Liver (tissue), 3 donors: ENCODE measurements at regions not wholly inside any gene's neighbourhood (a gene's known extent, or its start where the extent isn't known, plus 50 kb on each side); places are given as distances from the start of the nearest gene placed in this dataset.

Experiments
- CTCF ChIP-seq: fragments of 150-350 bp; IDR thresholded peaks from 2 replicates; pipeline ENCODE4 v1.5.1; 2017; ENCODE audit warnings: improper control_type of control experiment, low read depth, low read length; ENCODE audit not compliant: missing input control
- EGR1 ChIP-seq, 2 donors: IDR thresholded peaks; 2 replicates each; pipeline ENCODE4 v1.6.1; 2016 to 2018; ENCODE audit warnings: antibody characterized with exemption in 2 of 2, low read depth in 2 of 2
- HNF4A ChIP-seq, 2 donors: conservative IDR thresholded peaks; 2 replicates each; pipeline ENCODE4 v1.6.1; 2016; ENCODE audit warnings: antibody characterized with exemption in 2 of 2, mild to moderate bottlenecking in 2 of 2
- JUND ChIP-seq, 2 donors: IDR thresholded peaks; 2 replicates each; pipeline ENCODE4 v1.6.1; 2016; ENCODE audit warnings: antibody characterized with exemption in 2 of 2
- NR2F2 ChIP-seq: IDR thresholded peaks from 2 replicates; pipeline ENCODE4 v1.6.1; 2016; ENCODE audit warnings: antibody characterized with exemption
- RAD21 ChIP-seq, 2 donors: IDR thresholded peaks; 2 replicates each; pipeline ENCODE4 v1.6.1; 2016; ENCODE audit warnings: antibody characterized with exemption in 2 of 2, mild to moderate bottlenecking in 2 of 2
- SP1 ChIP-seq: IDR thresholded peaks from 2 replicates; pipeline ENCODE4 v1.6.1; 2018; ENCODE audit warnings: antibody characterized with exemption, mild to moderate bottlenecking
- TAF1 ChIP-seq: conservative IDR thresholded peaks from 2 replicates; pipeline ENCODE4 v1.6.1; 2016; ENCODE audit warnings: antibody characterized with exemption, mild to moderate bottlenecking
- YY1 ChIP-seq: IDR thresholded peaks from 2 replicates; pipeline ENCODE4 v1.6.1; 2016; ENCODE audit warnings: antibody characterized with exemption, mild to moderate bottlenecking
- TF ChIP-seq, protein P1 (sequence below): IDR thresholded peaks from 2 replicates; pipeline ENCODE4 v1.6.1; 2016; ENCODE audit warnings: antibody characterized with exemption
- TF ChIP-seq, protein P2 (sequence below): IDR thresholded peaks from 2 replicates; pipeline ENCODE4 v1.6.1; 2016; ENCODE audit warnings: antibody characterized with exemption
- TF ChIP-seq, protein P3 (sequence below): IDR thresholded peaks from 2 replicates; pipeline ENCODE4 v1.6.1; 2016; ENCODE audit warnings: antibody characterized with exemption, mild to moderate bottlenecking
- donor health status: healthy.
- donor health status: healthy.

DNA sequence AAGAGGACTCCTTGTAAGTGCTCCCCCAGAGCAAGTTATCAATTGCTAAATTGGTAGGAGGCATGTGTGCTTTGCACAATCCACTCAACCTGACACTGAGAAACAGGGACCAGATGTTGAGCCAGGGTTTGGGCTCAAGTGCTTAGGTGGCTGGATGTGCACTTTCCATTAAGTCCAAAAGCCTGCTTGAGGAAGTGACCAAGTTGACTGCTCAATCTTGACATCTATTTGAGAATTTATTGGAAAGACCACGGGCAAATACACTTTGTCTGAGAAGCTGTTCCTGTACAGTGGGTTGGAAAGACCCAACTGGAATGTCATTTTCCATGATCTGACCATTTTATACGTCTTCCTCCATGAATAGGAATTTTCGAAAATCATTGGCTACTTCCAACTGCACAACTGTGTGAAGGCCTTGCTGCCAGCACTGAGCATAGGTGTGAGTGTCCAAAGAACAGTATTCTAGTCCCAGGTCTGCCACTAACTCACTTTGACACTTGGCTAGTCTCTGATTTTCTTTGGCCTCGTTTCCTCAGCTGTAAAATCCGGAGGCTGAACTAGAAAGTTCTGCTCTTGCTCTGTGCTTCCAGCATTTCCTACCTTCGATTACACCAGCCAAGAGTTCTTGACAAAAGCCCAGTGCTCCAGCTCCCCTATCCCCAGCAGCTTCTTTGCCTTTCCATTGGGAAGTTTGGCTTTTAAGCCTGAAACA, 186.9 kb upstream of the ECI2 start:
- TF ChIP-seq CTCF (no peak), SP1 (no peak), TAF1 (no peak), JUND (IDR thresholded peaks at IDR 0.05) (no peak), RAD21 (IDR thresholded peaks at IDR 0.05) (no peak), NR2F2 (no peak), EGR1 (IDR thresholded peaks at IDR 0.05; ENCODE audit: low read depth in 2 of 2) (no peak), HNF4A (conservative IDR thresholded peaks at IDR 0.05) (no peak), YY1 (no peak)
- TF ChIP-seq, protein P1, sequence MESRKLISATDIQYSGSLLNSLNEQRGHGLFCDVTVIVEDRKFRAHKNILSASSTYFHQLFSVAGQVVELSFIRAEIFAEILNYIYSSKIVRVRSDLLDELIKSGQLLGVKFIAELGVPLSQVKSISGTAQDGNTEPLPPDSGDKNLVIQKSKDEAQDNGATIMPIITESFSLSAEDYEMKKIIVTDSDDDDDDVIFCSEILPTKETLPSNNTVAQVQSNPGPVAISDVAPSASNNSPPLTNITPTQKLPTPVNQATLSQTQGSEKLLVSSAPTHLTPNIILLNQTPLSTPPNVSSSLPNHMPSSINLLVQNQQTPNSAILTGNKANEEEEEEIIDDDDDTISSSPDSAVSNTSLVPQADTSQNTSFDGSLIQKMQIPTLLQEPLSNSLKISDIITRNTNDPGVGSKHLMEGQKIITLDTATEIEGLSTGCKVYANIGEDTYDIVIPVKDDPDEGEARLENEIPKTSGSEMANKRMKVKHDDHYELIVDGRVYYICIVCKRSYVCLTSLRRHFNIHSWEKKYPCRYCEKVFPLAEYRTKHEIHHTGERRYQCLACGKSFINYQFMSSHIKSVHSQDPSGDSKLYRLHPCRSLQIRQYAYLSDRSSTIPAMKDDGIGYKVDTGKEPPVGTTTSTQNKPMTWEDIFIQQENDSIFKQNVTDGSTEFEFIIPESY = no peak
- TF ChIP-seq, protein P2, sequence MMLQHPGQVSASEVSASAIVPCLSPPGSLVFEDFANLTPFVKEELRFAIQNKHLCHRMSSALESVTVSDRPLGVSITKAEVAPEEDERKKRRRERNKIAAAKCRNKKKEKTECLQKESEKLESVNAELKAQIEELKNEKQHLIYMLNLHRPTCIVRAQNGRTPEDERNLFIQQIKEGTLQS = no peak
- TF ChIP-seq, protein P3, sequence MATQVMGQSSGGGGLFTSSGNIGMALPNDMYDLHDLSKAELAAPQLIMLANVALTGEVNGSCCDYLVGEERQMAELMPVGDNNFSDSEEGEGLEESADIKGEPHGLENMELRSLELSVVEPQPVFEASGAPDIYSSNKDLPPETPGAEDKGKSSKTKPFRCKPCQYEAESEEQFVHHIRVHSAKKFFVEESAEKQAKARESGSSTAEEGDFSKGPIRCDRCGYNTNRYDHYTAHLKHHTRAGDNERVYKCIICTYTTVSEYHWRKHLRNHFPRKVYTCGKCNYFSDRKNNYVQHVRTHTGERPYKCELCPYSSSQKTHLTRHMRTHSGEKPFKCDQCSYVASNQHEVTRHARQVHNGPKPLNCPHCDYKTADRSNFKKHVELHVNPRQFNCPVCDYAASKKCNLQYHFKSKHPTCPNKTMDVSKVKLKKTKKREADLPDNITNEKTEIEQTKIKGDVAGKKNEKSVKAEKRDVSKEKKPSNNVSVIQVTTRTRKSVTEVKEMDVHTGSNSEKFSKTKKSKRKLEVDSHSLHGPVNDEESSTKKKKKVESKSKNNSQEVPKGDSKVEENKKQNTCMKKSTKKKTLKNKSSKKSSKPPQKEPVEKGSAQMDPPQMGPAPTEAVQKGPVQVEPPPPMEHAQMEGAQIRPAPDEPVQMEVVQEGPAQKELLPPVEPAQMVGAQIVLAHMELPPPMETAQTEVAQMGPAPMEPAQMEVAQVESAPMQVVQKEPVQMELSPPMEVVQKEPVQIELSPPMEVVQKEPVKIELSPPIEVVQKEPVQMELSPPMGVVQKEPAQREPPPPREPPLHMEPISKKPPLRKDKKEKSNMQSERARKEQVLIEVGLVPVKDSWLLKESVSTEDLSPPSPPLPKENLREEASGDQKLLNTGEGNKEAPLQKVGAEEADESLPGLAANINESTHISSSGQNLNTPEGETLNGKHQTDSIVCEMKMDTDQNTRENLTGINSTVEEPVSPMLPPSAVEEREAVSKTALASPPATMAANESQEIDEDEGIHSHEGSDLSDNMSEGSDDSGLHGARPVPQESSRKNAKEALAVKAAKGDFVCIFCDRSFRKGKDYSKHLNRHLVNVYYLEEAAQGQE = no peak
